Fibroblast of lung (primary cell): ENCODE measurements at regions not wholly inside any gene's neighbourhood (a gene's known extent, or its start where the extent isn't known, plus 50 kb on each side); places are given as distances from the start of the nearest gene placed in this dataset.

Experiments used
- EZH2 ChIP-seq: IDR thresholded peaks from 2 replicates; pipeline ENCODE4 v1.5.1; 2012; ENCODE audit warnings: low read length, control low read depth, mild to moderate bottlenecking; ENCODE audit errors: missing control alignments
- TF ChIP-seq, protein P1 (sequence below), 2 donors: IDR thresholded peaks in 1 of 2; conservative IDR thresholded peaks in 1 of 2; 1 replicate in 1 of 2; 2 replicates in 1 of 2; pipeline ENCODE4 v1.5.1; 2011 to 2012; ENCODE audit warnings: low read length in 2 of 2, control low read depth in 1 of 2, inconsistent platforms in 1 of 2, low read depth in 1 of 2, mild to moderate bottlenecking in 1 of 2

GRCh38 chr5:168039039-168039438 lies 252.4 kb upstream of the WWC1 start:
- TF ChIP-seq, protein P1, sequence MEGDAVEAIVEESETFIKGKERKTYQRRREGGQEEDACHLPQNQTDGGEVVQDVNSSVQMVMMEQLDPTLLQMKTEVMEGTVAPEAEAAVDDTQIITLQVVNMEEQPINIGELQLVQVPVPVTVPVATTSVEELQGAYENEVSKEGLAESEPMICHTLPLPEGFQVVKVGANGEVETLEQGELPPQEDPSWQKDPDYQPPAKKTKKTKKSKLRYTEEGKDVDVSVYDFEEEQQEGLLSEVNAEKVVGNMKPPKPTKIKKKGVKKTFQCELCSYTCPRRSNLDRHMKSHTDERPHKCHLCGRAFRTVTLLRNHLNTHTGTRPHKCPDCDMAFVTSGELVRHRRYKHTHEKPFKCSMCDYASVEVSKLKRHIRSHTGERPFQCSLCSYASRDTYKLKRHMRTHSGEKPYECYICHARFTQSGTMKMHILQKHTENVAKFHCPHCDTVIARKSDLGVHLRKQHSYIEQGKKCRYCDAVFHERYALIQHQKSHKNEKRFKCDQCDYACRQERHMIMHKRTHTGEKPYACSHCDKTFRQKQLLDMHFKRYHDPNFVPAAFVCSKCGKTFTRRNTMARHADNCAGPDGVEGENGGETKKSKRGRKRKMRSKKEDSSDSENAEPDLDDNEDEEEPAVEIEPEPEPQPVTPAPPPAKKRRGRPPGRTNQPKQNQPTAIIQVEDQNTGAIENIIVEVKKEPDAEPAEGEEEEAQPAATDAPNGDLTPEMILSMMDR (conservative IDR thresholded peaks at IDR 0.05 in 1 of 2, IDR thresholded peaks at IDR 0.05 in 1 of 2; ENCODE audit: low read depth in 1 of 2, low read length in 2 of 2) = no peak
- TF ChIP-seq EZH2 = no peak
